GM12865 (cell line): ENCODE measurements at regions not wholly inside any gene's neighbourhood (a gene's known extent, or its start where the extent isn't known, plus 50 kb on each side); places are given as distances from the start of the nearest gene placed in this dataset.

Experiments
- DNase-seq: peaks from one replicate; pipeline ENCODE4 v3.0.0; 2010; ENCODE audit warnings: low read depth
- H3K4me3 ChIP-seq: 2 replicates; pipeline ENCODE4 v1.5.1; 2011; ENCODE audit warnings: mild to moderate bottlenecking, low read depth, low read length, control low read depth
- CTCF ChIP-seq: IDR thresholded peaks from 2 replicates; pipeline ENCODE4 v1.5.1; 2011; ENCODE audit warnings: low read length, control low read depth, low read depth, inconsistent platforms; ENCODE audit not compliant: insufficient read depth; ENCODE audit errors: missing control alignments

GRCh38 chr16:73150786-73151185, 102.9 kb upstream of the ZFHX3 start:
- no peak for DNase-seq
- no peak overlapping the region for H3K4me3 ChIP-seq
- TF ChIP-seq CTCF, result no peak

GRCh38 chr16:73149334-73149733, 101.4 kb upstream of the ZFHX3 start:
- no peak for TF ChIP-seq CTCF
- no peak for DNase-seq
- H3K4me3 ChIP-seq, result no peak overlapping the region

- H3K4me3 ChIP-seq, result no peak overlapping the region
- DNase-seq, result no peak
- no peak for TF ChIP-seq CTCF
These were observed 100.0 kb upstream of the ZFHX3 start for GRCh38 chr16:73147958-73148357.

GRCh38 chr16:73145166-73145880, 97.4 kb upstream of the ZFHX3 start:
- no peak for TF ChIP-seq CTCF
- no peak overlapping the region for H3K4me3 ChIP-seq
- no peak for DNase-seq

- H3K4me3 ChIP-seq, result no peak overlapping the region
- no peak for DNase-seq
- no peak for TF ChIP-seq CTCF
These were observed 95.9 kb upstream of the ZFHX3 start for GRCh38 chr16:73143576-73144422.

- no peak overlapping the region for H3K4me3 ChIP-seq
- DNase-seq, result no peak
- no peak for TF ChIP-seq CTCF
These were observed 95.1 kb upstream of the ZFHX3 start for GRCh38 chr16:73143002-73143401.
